H9 (cell line): ENCODE measurements at regions not wholly inside any gene's neighbourhood (a gene's known extent, or its start where the extent isn't known, plus 50 kb on each side); places are given as distances from the start of the nearest gene placed in this dataset.

Experiments
- DNase-seq: peaks from one replicate; pipeline ENCODE4 v3.0.0-alpha.2; 2017
- H2AFZ ChIP-seq: one replicate; pipeline ENCODE4 v1.6.1; 2013; ENCODE audit warnings: mild to moderate bottlenecking, low read length, control low read depth, moderate library complexity
- H2AK5ac ChIP-seq: 2 replicates; pipeline ENCODE4 v1.6.1; 2013; ENCODE audit warnings: low read length, control low read depth, mixed read lengths; ENCODE audit not compliant: insufficient read length
- H2BK120ac ChIP-seq: one replicate; pipeline ENCODE4 v1.6.1; 2013; ENCODE audit warnings: low read depth, mild to moderate bottlenecking, low read length, control low read depth, inconsistent platforms; ENCODE audit not compliant: poor library complexity, severe bottlenecking
- H2BK12ac ChIP-seq: 2 replicates; pipeline ENCODE4 v1.6.1; 2013; ENCODE audit warnings: low read length, control low read depth, mixed read lengths, low read depth; ENCODE audit not compliant: insufficient read length
- H2BK15ac ChIP-seq: 2 replicates; pipeline ENCODE4 v1.6.1; 2013; ENCODE audit warnings: low read depth, low read length, control low read depth
- H2BK20ac ChIP-seq: one replicate; pipeline ENCODE4 v1.6.1; 2013; ENCODE audit warnings: low read depth, mild to moderate bottlenecking, low read length, control low read depth, inconsistent platforms; ENCODE audit not compliant: poor library complexity, severe bottlenecking
- H2BK5ac ChIP-seq: 2 replicates; pipeline ENCODE4 v1.6.1; 2013; ENCODE audit warnings: low read length, control low read depth, mixed read lengths; ENCODE audit not compliant: insufficient read length
- H3K14ac ChIP-seq: 2 replicates; pipeline ENCODE4 v1.6.1; 2013; ENCODE audit warnings: low read length, control low read depth; ENCODE audit not compliant: insufficient read depth
- H3K18ac ChIP-seq: 2 replicates; pipeline ENCODE4 v1.6.1; 2013; ENCODE audit warnings: low read depth, mild to moderate bottlenecking, mixed read lengths, low read length, control low read depth; ENCODE audit not compliant: insufficient read length
- H3K23ac ChIP-seq: 2 replicates; pipeline ENCODE4 v1.6.1; 2013; ENCODE audit warnings: low read length, control low read depth, mixed read lengths, low read depth; ENCODE audit not compliant: insufficient read length
- H3K23me2 ChIP-seq: 2 replicates; pipeline ENCODE4 v1.6.1; 2013; ENCODE audit warnings: low read depth, mild to moderate bottlenecking, mixed read lengths, low read length, control low read depth; ENCODE audit not compliant: insufficient read length, poor library complexity, severe bottlenecking
- H3K27ac ChIP-seq: 2 replicates; pipeline ENCODE4 v1.5.1; 2013; ENCODE audit warnings: low read length, control low read depth, mixed read lengths, low read depth; ENCODE audit not compliant: insufficient read length
- H3K27me3 ChIP-seq: 2 replicates; pipeline ENCODE4 v1.6.1; 2013; ENCODE audit warnings: low read length, control low read depth, inconsistent platforms; ENCODE audit not compliant: insufficient read depth
- H3K4ac ChIP-seq: 2 replicates; pipeline ENCODE4 v1.6.1; 2013; ENCODE audit warnings: low read depth, mild to moderate bottlenecking, control low read depth, inconsistent platforms, low read length, moderate library complexity
- H3K4me1 ChIP-seq: 2 replicates; pipeline ENCODE4 v1.6.1; 2013; ENCODE audit warnings: low read length, control low read depth, inconsistent platforms; ENCODE audit not compliant: insufficient read depth
- H3K4me2 ChIP-seq: 2 replicates; pipeline ENCODE4 v1.6.1; 2013; ENCODE audit warnings: low read length, control low read depth, mixed read lengths; ENCODE audit not compliant: insufficient read length, insufficient read depth
- H3K56ac ChIP-seq: 2 replicates; pipeline ENCODE4 v1.6.1; 2013; ENCODE audit warnings: low read depth, mild to moderate bottlenecking, mixed read lengths, low read length, control low read depth; ENCODE audit not compliant: insufficient read length
- H3K79me1 ChIP-seq: 2 replicates; pipeline ENCODE4 v1.6.1; 2013; ENCODE audit warnings: low read depth, mild to moderate bottlenecking, moderate library complexity, low read length, control low read depth, inconsistent platforms; ENCODE audit not compliant: insufficient read depth, poor library complexity, severe bottlenecking
- H3K79me2 ChIP-seq: 2 replicates; pipeline ENCODE4 v1.6.1; 2013; ENCODE audit warnings: low read length, control low read depth, inconsistent platforms; ENCODE audit not compliant: insufficient read depth
- H3K9ac ChIP-seq: 2 replicates; pipeline ENCODE4 v1.6.1; 2013; ENCODE audit warnings: low read length, control low read depth, mixed read lengths; ENCODE audit not compliant: insufficient read length; ENCODE audit errors: extremely low read depth
- H3K9me3 ChIP-seq: one replicate; pipeline ENCODE4 v1.6.1; 2013; ENCODE audit warnings: low read depth, low read length, inconsistent platforms; ENCODE audit not compliant: control insufficient read depth
- H3T11ph ChIP-seq: one replicate; pipeline ENCODE4 v1.6.1; 2013; ENCODE audit warnings: mild to moderate bottlenecking, low read length, control low read depth, inconsistent platforms
- H4K20me1 ChIP-seq: one replicate; pipeline ENCODE4 v1.6.1; 2013; ENCODE audit not compliant: control insufficient read depth, insufficient read length, insufficient read depth
- H4K5ac ChIP-seq: 2 replicates; pipeline ENCODE4 v1.6.1; 2013; ENCODE audit warnings: low read depth, mild to moderate bottlenecking, mixed read lengths, low read length, control low read depth; ENCODE audit not compliant: insufficient read length
- H4K8ac ChIP-seq: replicated peaks from 2 replicates; pipeline ENCODE4 v1.6.1; 2013; ENCODE audit warnings: low read length, control low read depth, mixed read lengths, low read depth; ENCODE audit not compliant: insufficient read length
- H4K91ac ChIP-seq: 2 replicates; pipeline ENCODE4 v1.6.1; 2013; ENCODE audit warnings: low read depth, mild to moderate bottlenecking, moderate library complexity, mixed read lengths, low read length, control low read depth; ENCODE audit not compliant: insufficient read length
- H3K27ac Mint-ChIP-seq, 3 experiments: 2 replicates in 2 of 3; 3 replicates in 1 of 3; pipeline ENCODE4 v1.8.0; 2020 to 2021; ENCODE audit warnings: mixed read lengths in 3 of 3, mild to moderate bottlenecking in 1 of 3, moderate library complexity in 1 of 3
- H3K27me3 Mint-ChIP-seq: 2 replicates; pipeline ENCODE4 v1.8.0; 2021; ENCODE audit warnings: low read depth, mild to moderate bottlenecking, moderate library complexity, mixed read lengths
- H3K36me3 Mint-ChIP-seq, 3 experiments: 2 replicates in 2 of 3; 3 replicates in 1 of 3; pipeline ENCODE4 v1.8.0; 2020 to 2021; ENCODE audit warnings: low read depth in 3 of 3, mixed read lengths in 3 of 3; ENCODE audit not compliant: insufficient read depth in 1 of 3
- H3K4me1 Mint-ChIP-seq, 2 experiments: 2 replicates each; pipeline ENCODE4 v1.8.0; 2020; ENCODE audit warnings: mixed read lengths in 2 of 2
- H3K4me3 Mint-ChIP-seq, 2 experiments: 2 replicates in 1 of 2; 3 replicates in 1 of 2; pipeline ENCODE4 v1.8.0; 2020 to 2021; ENCODE audit warnings: mild to moderate bottlenecking in 2 of 2, mixed read lengths in 2 of 2, moderate library complexity in 1 of 2
- H3K9me3 Mint-ChIP-seq, 2 experiments: 2 replicates in 1 of 2; 3 replicates in 1 of 2; pipeline ENCODE4 v1.8.0; 2020; ENCODE audit warnings: mild to moderate bottlenecking in 2 of 2, mixed read lengths in 2 of 2, moderate library complexity in 1 of 2
- WGBS: extraction: QIAGEN DNeasy Blood & Tissue Kit; methylation state at CpG from one replicate; pipeline ENCODE4 v1.1.7; 2013; ENCODE audit warnings: missing lambda C conversion rate, low lambda C conversion rate, mixed read lengths; ENCODE audit not compliant: insufficient read length; ENCODE audit errors: extremely low coverage; 5-methylcytosine and 5-hydroxymethylcytosine counted together
- TF ChIP-seq, protein P1 (sequence below): fragments of 200-600 bp; sonication (generic); conservative IDR thresholded peaks from 3 replicates; pipeline ENCODE4 v1.8.0; 2021; ENCODE audit warnings: antibody characterized with exemption, mild to moderate bottlenecking

DNA sequence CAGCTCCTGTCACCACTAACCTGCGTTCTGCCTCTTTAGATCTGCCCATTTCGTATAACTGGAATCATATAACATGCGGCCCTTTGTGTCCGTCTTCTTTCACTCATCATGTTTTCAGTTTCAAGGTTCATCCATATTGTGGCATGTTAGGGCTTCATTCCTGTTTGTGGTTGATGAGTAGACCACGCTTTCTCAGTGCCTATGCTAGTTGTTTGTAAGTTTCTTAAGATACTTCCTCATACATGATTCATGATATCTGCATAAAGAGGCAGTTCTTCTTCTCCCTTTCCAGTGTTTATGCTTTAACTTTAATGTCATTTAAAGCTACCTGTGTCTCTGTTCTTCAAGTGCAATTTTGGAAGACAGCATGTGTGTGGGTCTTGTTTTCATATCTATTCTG, 79.5 kb upstream of the FAM20C start:
- peaks cover 22 to 37% of the 10 kb centered on the region in 2 experiments for H3K9me3 Mint-ChIP-seq
- Histone ChIP-seq H2AFZ (no peak overlapping the region), H3K27me3 (no peaks in the 10 kb centered on the region), H3K56ac (no peak overlapping the region), H4K5ac (no peak overlapping the region), H2BK120ac (no peak overlapping the region), H3T11ph (no peak overlapping the region), H3K18ac (no peak overlapping the region), H2BK20ac (no peak overlapping the region), H2BK12ac (no peak overlapping the region), H2BK15ac (no peak overlapping the region), H3K4me2 (no peak overlapping the region), H3K14ac (no peak overlapping the region), H3K23me2 (no peaks in the 10 kb centered on the region), H3K79me2 (no peaks in the 10 kb centered on the region), H3K79me1 (no peaks in the 10 kb centered on the region), H3K23ac (no peak overlapping the region), H4K91ac (no peak overlapping the region), H2AK5ac (no peak overlapping the region), H4K8ac (no peak overlapping the region), H2BK5ac (no peak overlapping the region), H3K9me3 (peaks cover 5% of the 10 kb centered on the region), H3K9ac (no peak overlapping the region), H3K27ac (no peak overlapping the region), H3K4ac (no peak overlapping the region), H4K20me1 (no peaks in the 10 kb centered on the region), H3K4me1 (no peaks in the 10 kb centered on the region)
- TF ChIP-seq, protein P1, sequence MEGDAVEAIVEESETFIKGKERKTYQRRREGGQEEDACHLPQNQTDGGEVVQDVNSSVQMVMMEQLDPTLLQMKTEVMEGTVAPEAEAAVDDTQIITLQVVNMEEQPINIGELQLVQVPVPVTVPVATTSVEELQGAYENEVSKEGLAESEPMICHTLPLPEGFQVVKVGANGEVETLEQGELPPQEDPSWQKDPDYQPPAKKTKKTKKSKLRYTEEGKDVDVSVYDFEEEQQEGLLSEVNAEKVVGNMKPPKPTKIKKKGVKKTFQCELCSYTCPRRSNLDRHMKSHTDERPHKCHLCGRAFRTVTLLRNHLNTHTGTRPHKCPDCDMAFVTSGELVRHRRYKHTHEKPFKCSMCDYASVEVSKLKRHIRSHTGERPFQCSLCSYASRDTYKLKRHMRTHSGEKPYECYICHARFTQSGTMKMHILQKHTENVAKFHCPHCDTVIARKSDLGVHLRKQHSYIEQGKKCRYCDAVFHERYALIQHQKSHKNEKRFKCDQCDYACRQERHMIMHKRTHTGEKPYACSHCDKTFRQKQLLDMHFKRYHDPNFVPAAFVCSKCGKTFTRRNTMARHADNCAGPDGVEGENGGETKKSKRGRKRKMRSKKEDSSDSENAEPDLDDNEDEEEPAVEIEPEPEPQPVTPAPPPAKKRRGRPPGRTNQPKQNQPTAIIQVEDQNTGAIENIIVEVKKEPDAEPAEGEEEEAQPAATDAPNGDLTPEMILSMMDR: no peak
- WGBS: no CpG with 5 or more reads among the region's 5 CpGs
- peaks cover 2 to 5% of the 10 kb centered on the region in 2 experiments for H3K4me1 Mint-ChIP-seq
- H3K27me3 Mint-ChIP-seq: peaks cover 2% of the 10 kb centered on the region
- DNase-seq: no peak
- H3K36me3 Mint-ChIP-seq: peaks cover 13 to 28% (median 18%) of the 10 kb centered on the region in 3 experiments
- H3K27ac Mint-ChIP-seq: no peak overlapping the region
- no peak overlapping the region for H3K4me3 Mint-ChIP-seq
